Immature natural killer cell (primary cell): ENCODE measurements at regions not wholly inside any gene's neighbourhood (a gene's known extent, or its start where the extent isn't known, plus 50 kb on each side); places are given as distances from the start of the nearest gene placed in this dataset.

ENCODE experiments used
- DNase-seq, 3 donors: peaks; one replicate each; pipeline ENCODE4 v3.0.0; 2022; ENCODE audit warnings: mixed read lengths in 1 of 3
- H3K27ac Mint-ChIP-seq, 6 donors: one replicate each; pipeline ENCODE4 v1.8.0; 2020; ENCODE audit warnings: mixed read lengths in 6 of 6, mild to moderate bottlenecking in 5 of 6, inconsistent platforms in 4 of 6, moderate library complexity in 3 of 6
- H3K27me3 Mint-ChIP-seq, 3 donors: one replicate each; pipeline ENCODE4 v1.8.0; 2020 to 2021; ENCODE audit warnings: low read depth in 3 of 3, mild to moderate bottlenecking in 3 of 3, mixed read lengths in 3 of 3, moderate library complexity in 3 of 3, inconsistent platforms in 1 of 3
- H3K36me3 Mint-ChIP-seq, 3 donors: one replicate each; pipeline ENCODE4 v1.8.0; 2020; ENCODE audit warnings: mixed read lengths in 3 of 3, inconsistent platforms in 2 of 3, mild to moderate bottlenecking in 2 of 3
- H3K4me1 Mint-ChIP-seq, 2 donors: one replicate each; pipeline ENCODE4 v1.8.0; 2020; ENCODE audit warnings: inconsistent platforms in 2 of 2, mild to moderate bottlenecking in 2 of 2, mixed read lengths in 2 of 2, moderate library complexity in 1 of 2
- H3K4me3 Mint-ChIP-seq, 5 donors: one replicate each; pipeline ENCODE4 v1.8.0; 2020; ENCODE audit warnings: mild to moderate bottlenecking in 5 of 5, mixed read lengths in 5 of 5, inconsistent platforms in 3 of 5, moderate library complexity in 3 of 5
- H3K9me3 Mint-ChIP-seq, 6 donors: one replicate each; pipeline ENCODE4 v1.8.0; 2020; ENCODE audit warnings: mild to moderate bottlenecking in 6 of 6, mixed read lengths in 6 of 6, inconsistent platforms in 4 of 6, moderate library complexity in 3 of 6

GRCh38 chr18:41761333-41762018 lies 193.6 kb upstream of the PIK3C3 start:
- peaks cover 2 to 20% (median 4%) of the 10 kb centered on the region in 6 donors for H3K9me3 Mint-ChIP-seq
- H3K27ac Mint-ChIP-seq: no peak overlapping the region
- H3K27me3 Mint-ChIP-seq: peaks cover 0 to 6% (median 4%) of the 10 kb centered on the region in 3 donors
- H3K4me3 Mint-ChIP-seq: no peak overlapping the region
- H3K4me1 Mint-ChIP-seq: no peaks in the 10 kb centered on the region
- peaks cover 0 to 3% (median 0%) of the 10 kb centered on the region in 3 donors for H3K36me3 Mint-ChIP-seq
- DNase-seq: no peak

GRCh38 chr18:41758534-41758933 lies 196.5 kb upstream of the PIK3C3 start:
- DNase-seq: no peak
- peaks cover 0 to 3% (median 0%) of the 10 kb centered on the region in 3 donors for H3K36me3 Mint-ChIP-seq
- H3K9me3 Mint-ChIP-seq: peaks cover 2 to 16% (median 5%) of the 10 kb centered on the region in 6 donors
- H3K27ac Mint-ChIP-seq: no peak overlapping the region
- H3K4me3 Mint-ChIP-seq: no peak overlapping the region
- no peaks in the 10 kb centered on the region for H3K4me1 Mint-ChIP-seq
- H3K27me3 Mint-ChIP-seq: peaks cover 0 to 6% (median 3%) of the 10 kb centered on the region in 3 donors

- Mint-ChIP-seq H3K27ac (no peak overlapping the region), H3K4me1 (no peaks in the 10 kb centered on the region)
Measured at GRCh38 chr18:41756141-41756540, 198.9 kb upstream of the PIK3C3 start.

GRCh38 chr18:41754332-41754731 lies 200.7 kb upstream of the PIK3C3 start:
- peaks cover 0 to 6% (median 2%) of the 10 kb centered on the region in 3 donors for H3K27me3 Mint-ChIP-seq
- no peaks in the 10 kb centered on the region for H3K4me1 Mint-ChIP-seq
- peaks cover 0 to 6% (median 2%) of the 10 kb centered on the region in 6 donors for H3K9me3 Mint-ChIP-seq
- H3K4me3 Mint-ChIP-seq: no peak overlapping the region
- no peak overlapping the region for H3K27ac Mint-ChIP-seq
- no peak for DNase-seq
- H3K36me3 Mint-ChIP-seq: no peaks in the 10 kb centered on the region

More at GRCh38 chr18:41756141-41756540, 198.9 kb upstream of the PIK3C3 start:
- Mint-ChIP-seq H3K27me3 (peaks cover 0 to 8% (median 2%) of the 10 kb centered on the region in 3 donors), H3K4me3 (no peak overlapping the region), H3K9me3 (peaks cover 0 to 15% (median 5%) of the 10 kb centered on the region in 6 donors), H3K36me3 (peaks cover 0 to 3% (median 0%) of the 10 kb centered on the region in 3 donors)
- DNase-seq: no peak

- Mint-ChIP-seq H3K27me3 (peaks cover 0 to 6% (median 2%) of the 10 kb centered on the region in 3 donors), H3K4me3 (no peak overlapping the region), H3K4me1 (no peaks in the 10 kb centered on the region), H3K27ac (no peak overlapping the region), H3K9me3 (peaks cover 0 to 6% (median 3%) of the 10 kb centered on the region in 6 donors), H3K36me3 (no peaks in the 10 kb centered on the region)
- DNase-seq: no peak
Measured at GRCh38 chr18:41753826-41754225, 201.2 kb upstream of the PIK3C3 start.

GRCh38 chr18:41752826-41753225 lies 202.2 kb upstream of the PIK3C3 start:
- no peaks in the 10 kb centered on the region for H3K36me3 Mint-ChIP-seq
- H3K4me1 Mint-ChIP-seq: no peaks in the 10 kb centered on the region
- H3K27ac Mint-ChIP-seq: no peak overlapping the region
- H3K4me3 Mint-ChIP-seq: no peak overlapping the region
- peaks cover 0 to 6% (median 2%) of the 10 kb centered on the region in 3 donors for H3K27me3 Mint-ChIP-seq
- DNase-seq: no peak
- peaks cover 0 to 6% (median 3%) of the 10 kb centered on the region in 6 donors for H3K9me3 Mint-ChIP-seq

- no peaks in the 10 kb centered on the region for H3K36me3 Mint-ChIP-seq
- H3K4me1 Mint-ChIP-seq: no peaks in the 10 kb centered on the region
- H3K27ac Mint-ChIP-seq: no peak overlapping the region
- peaks cover 0 to 7% (median 2%) of the 10 kb centered on the region in 3 donors for H3K27me3 Mint-ChIP-seq
- H3K9me3 Mint-ChIP-seq: peaks cover 0 to 6% (median 1%) of the 10 kb centered on the region in 6 donors
- DNase-seq: no peak
- no peak overlapping the region for H3K4me3 Mint-ChIP-seq
Measured at GRCh38 chr18:41751652-41752051, 203.4 kb upstream of the PIK3C3 start.

- H3K27ac Mint-ChIP-seq: no peak overlapping the region
- no peaks in the 10 kb centered on the region for H3K4me1 Mint-ChIP-seq
- H3K36me3 Mint-ChIP-seq: no peaks in the 10 kb centered on the region
- H3K9me3 Mint-ChIP-seq: peaks cover 0 to 6% (median 1%) of the 10 kb centered on the region in 6 donors
- H3K4me3 Mint-ChIP-seq: no peak overlapping the region
- peaks cover 0 to 4% (median 2%) of the 10 kb centered on the region in 3 donors for H3K27me3 Mint-ChIP-seq
- no peak for DNase-seq
Measured at GRCh38 chr18:41751161-41751560, 203.9 kb upstream of the PIK3C3 start.

GRCh38 chr18:41747723-41748242 lies 207.3 kb upstream of the PIK3C3 start:
- no peak for DNase-seq
- Mint-ChIP-seq H3K9me3 (peaks cover 0 to 6% (median under 1%) of the 10 kb centered on the region in 6 donors), H3K27me3 (peaks cover 2 to 4% (median 4%) of the 10 kb centered on the region in 3 donors), H3K36me3 (no peaks in the 10 kb centered on the region), H3K4me1 (no peaks in the 10 kb centered on the region), H3K4me3 (no peak overlapping the region), H3K27ac (no peak overlapping the region)

- H3K4me3 Mint-ChIP-seq: no peak overlapping the region
- H3K4me1 Mint-ChIP-seq: no peaks in the 10 kb centered on the region
- H3K9me3 Mint-ChIP-seq: peaks cover 0 to 6% (median 2%) of the 10 kb centered on the region in 6 donors
- no peak for DNase-seq
- peaks cover 0 to 4% (median 2%) of the 10 kb centered on the region in 3 donors for H3K27me3 Mint-ChIP-seq
- H3K27ac Mint-ChIP-seq: no peak overlapping the region
- no peaks in the 10 kb centered on the region for H3K36me3 Mint-ChIP-seq
Measured at GRCh38 chr18:41745166-41746049, 209.6 kb upstream of the PIK3C3 start.

- Mint-ChIP-seq H3K36me3 (no peaks in the 10 kb centered on the region), H3K9me3 (peaks cover 0 to 6% (median 2%) of the 10 kb centered on the region in 6 donors), H3K27ac (no peak overlapping the region), H3K4me3 (no peak overlapping the region), H3K27me3 (peaks cover 0 to 4% (median 2%) of the 10 kb centered on the region in 3 donors), H3K4me1 (no peaks in the 10 kb centered on the region)
- no peak for DNase-seq
Measured at GRCh38 chr18:41744421-41745030, 210.5 kb upstream of the PIK3C3 start.

GRCh38 chr18:41737218-41737617 lies 217.8 kb upstream of the PIK3C3 start:
- Mint-ChIP-seq H3K27ac (no peak overlapping the region), H3K9me3 (peaks cover 0 to 22% (median 5%) of the 10 kb centered on the region in 6 donors), H3K36me3 (no peaks in the 10 kb centered on the region), H3K4me3 (no peak overlapping the region), H3K4me1 (no peaks in the 10 kb centered on the region), H3K27me3 (peaks cover 0 to 4% (median 0%) of the 10 kb centered on the region in 3 donors)
- no peak for DNase-seq

- peaks cover 0 to 6% (median 0%) of the 10 kb centered on the region in 3 donors for H3K27me3 Mint-ChIP-seq
- H3K4me3 Mint-ChIP-seq: no peak overlapping the region
- DNase-seq: no peak
- H3K36me3 Mint-ChIP-seq: no peaks in the 10 kb centered on the region
- H3K9me3 Mint-ChIP-seq: peaks cover 0 to 22% (median 4%) of the 10 kb centered on the region in 6 donors
- H3K27ac Mint-ChIP-seq: no peak overlapping the region
- no peaks in the 10 kb centered on the region for H3K4me1 Mint-ChIP-seq
Measured at GRCh38 chr18:41734917-41735316, 220.1 kb upstream of the PIK3C3 start.
